ENCODE measurements at regions not wholly inside any gene's neighbourhood (a gene's known extent, or its start where the extent isn't known, plus 50 kb on each side); places are given as distances from the start of the nearest gene placed in this dataset.

DNA sequence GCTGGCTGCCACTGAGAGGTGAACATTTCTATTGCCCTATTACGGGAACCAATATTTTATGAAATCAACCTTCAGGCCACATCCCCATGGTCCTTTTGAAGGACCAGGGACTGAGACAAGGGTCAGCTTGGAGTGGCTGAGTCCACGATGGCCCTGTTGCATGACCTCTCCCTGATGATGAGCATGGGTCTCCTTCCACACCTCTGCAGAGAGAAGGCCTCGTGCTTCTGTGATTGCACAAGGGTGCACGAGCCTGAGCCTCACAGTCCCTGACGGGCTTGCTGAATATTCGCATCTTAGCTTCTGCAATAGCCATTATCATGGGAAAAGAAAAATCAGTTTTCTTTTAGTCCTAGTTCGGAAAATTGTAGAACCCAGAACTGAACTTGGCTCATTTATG is 255.0 kb upstream of the IRX2 start:
- TF ChIP-seq FOXA1 (IDR thresholded peaks at IDR 0.05) (no peak), CTBP1 (IDR thresholded peaks at IDR 0.05; ENCODE audit: borderline replicate concordance) (no peak), SP1 (IDR thresholded peaks at IDR 0.05) (no peak)

Data from HEK293T (cell line).